A673 (cell line): ENCODE measurements at regions not wholly inside any gene's neighbourhood (a gene's known extent, or its start where the extent isn't known, plus 50 kb on each side); places are given as distances from the start of the nearest gene placed in this dataset.

ENCODE experiments used
- BruUV-seq: library from RNA; stranded (reverse); fragments of 400-500 nt; replicated peaks from 2 replicates; lab custom pipeline; 2021; lab: Mats Ljungman, UMichigan
- CTCF ChIA-PET: fragments of 300-600 bp; sonication (Branson Sonifier 250); formaldehyde crosslinking; loops from one replicate; lab custom pipeline; 2022; ENCODE audit warnings: antibody characterized with exemption; lab: Charles Lee
- POLR2A ChIA-PET: fragments of 300-600 bp; sonication (Branson Sonifier 250); formaldehyde crosslinking; loops from one replicate; lab custom pipeline; 2022; ENCODE audit warnings: antibody characterized with exemption; ENCODE audit not compliant: low non-redundant PET; lab: Charles Lee
- DNase-seq: peaks from one replicate; pipeline ENCODE4 v3.0.0-alpha.2; 2015; ENCODE audit warnings: low spot score
- H3K27ac ChIP-seq: fragments of 200-600 bp; sonication (generic); 2 replicates; pipeline ENCODE4 v1.5.1; 2016; ENCODE audit warnings: mixed run types, low read depth, mild to moderate bottlenecking, mixed read lengths, antibody characterized with exemption, low read length; ENCODE audit not compliant: poor library complexity, severe bottlenecking
- H3K27me3 ChIP-seq: fragments of 200-600 bp; sonication (generic); replicated peaks from 2 replicates; pipeline ENCODE4 v1.6.1; 2017; ENCODE audit warnings: mixed run types, low read depth, mild to moderate bottlenecking, mixed read lengths, antibody characterized with exemption, low read length; ENCODE audit not compliant: insufficient read depth, poor library complexity
- H3K36me3 ChIP-seq: fragments of 200-600 bp; sonication (generic); 2 replicates; pipeline ENCODE4 v1.6.1; 2016; ENCODE audit warnings: mixed run types, mild to moderate bottlenecking, mixed read lengths, antibody characterized with exemption, low read length; ENCODE audit not compliant: insufficient read depth, poor library complexity, severe bottlenecking
- H3K4me1 ChIP-seq: fragments of 200-600 bp; sonication (generic); 2 replicates; pipeline ENCODE4 v1.6.1; 2017; ENCODE audit warnings: mixed run types, mild to moderate bottlenecking, mixed read lengths, antibody characterized with exemption, low read length; ENCODE audit not compliant: insufficient read depth, poor library complexity, severe bottlenecking
- H3K4me3 ChIP-seq: fragments of 200-600 bp; sonication (generic); 2 replicates; pipeline ENCODE4 v1.5.1; 2016; ENCODE audit warnings: low read depth, mixed run types, mild to moderate bottlenecking, mixed read lengths, low read length; ENCODE audit not compliant: poor library complexity, severe bottlenecking
- H3K9me3 ChIP-seq: fragments of 200-600 bp; sonication (generic); 2 replicates; pipeline ENCODE4 v1.6.1; 2016; ENCODE audit warnings: mixed run types, low read depth, mild to moderate bottlenecking, mixed read lengths, antibody characterized with exemption, low read length; ENCODE audit not compliant: poor library complexity, severe bottlenecking
- EZH2 ChIP-seq: fragments of 200-600 bp; sonication (generic); IDR thresholded peaks from 2 replicates; pipeline ENCODE4 v1.6.1; 2017; ENCODE audit warnings: borderline replicate concordance, low read depth, mild to moderate bottlenecking, mixed read lengths, antibody characterized with exemption, low read length; ENCODE audit not compliant: poor library complexity, severe bottlenecking
- intact Hi-C: fragments of 100-400 bp; cut with micrococcal nuclease; formaldehyde crosslinking; loops from one replicate; pipeline ENCODE4 v1.10.0; 2022; ENCODE audit not compliant: unreplicated experiment
- TF ChIP-seq, protein P1 (sequence below): fragments of 300-800, 200-600 bp; sonication (generic); conservative IDR thresholded peaks from 2 replicates; pipeline ENCODE4 v1.5.1; 2017; ENCODE audit warnings: low read depth, mild to moderate bottlenecking, antibody characterized with exemption, low read length, moderate library complexity, mixed read lengths

- Histone ChIP-seq H3K36me3 (no peaks in the 10 kb centered on the region), H3K4me3 (no peak overlapping the region), H3K9me3 (no peaks in the 10 kb centered on the region), H3K27ac (no peak overlapping the region), H3K27me3 (peaks cover 79% of the 10 kb centered on the region), H3K4me1 (no peaks in the 10 kb centered on the region)
- POLR2A ChIA-PET, result no interaction called here
- BruUV-seq, result no TSS peak
- intact Hi-C loops, result no loop called here
- CTCF ChIA-PET, result no interaction called here
- no peak for DNase-seq
- TF ChIP-seq, protein P1, sequence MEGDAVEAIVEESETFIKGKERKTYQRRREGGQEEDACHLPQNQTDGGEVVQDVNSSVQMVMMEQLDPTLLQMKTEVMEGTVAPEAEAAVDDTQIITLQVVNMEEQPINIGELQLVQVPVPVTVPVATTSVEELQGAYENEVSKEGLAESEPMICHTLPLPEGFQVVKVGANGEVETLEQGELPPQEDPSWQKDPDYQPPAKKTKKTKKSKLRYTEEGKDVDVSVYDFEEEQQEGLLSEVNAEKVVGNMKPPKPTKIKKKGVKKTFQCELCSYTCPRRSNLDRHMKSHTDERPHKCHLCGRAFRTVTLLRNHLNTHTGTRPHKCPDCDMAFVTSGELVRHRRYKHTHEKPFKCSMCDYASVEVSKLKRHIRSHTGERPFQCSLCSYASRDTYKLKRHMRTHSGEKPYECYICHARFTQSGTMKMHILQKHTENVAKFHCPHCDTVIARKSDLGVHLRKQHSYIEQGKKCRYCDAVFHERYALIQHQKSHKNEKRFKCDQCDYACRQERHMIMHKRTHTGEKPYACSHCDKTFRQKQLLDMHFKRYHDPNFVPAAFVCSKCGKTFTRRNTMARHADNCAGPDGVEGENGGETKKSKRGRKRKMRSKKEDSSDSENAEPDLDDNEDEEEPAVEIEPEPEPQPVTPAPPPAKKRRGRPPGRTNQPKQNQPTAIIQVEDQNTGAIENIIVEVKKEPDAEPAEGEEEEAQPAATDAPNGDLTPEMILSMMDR, result no peak
- no peak for TF ChIP-seq EZH2
Measured at GRCh38 chr12:119283310-119283709, 51.2 kb upstream of the CCDC60 start.
